ENCODE measurements at regions not wholly inside any gene's neighbourhood (a gene's known extent, or its start where the extent isn't known, plus 50 kb on each side); places are given as distances from the start of the nearest gene placed in this dataset.
"Not testable (repeated sequence)": the region's sequence is repeated elsewhere in the genome, so short reads cannot be mapped to it uniquely, and the experiment has no call there.

DNA sequence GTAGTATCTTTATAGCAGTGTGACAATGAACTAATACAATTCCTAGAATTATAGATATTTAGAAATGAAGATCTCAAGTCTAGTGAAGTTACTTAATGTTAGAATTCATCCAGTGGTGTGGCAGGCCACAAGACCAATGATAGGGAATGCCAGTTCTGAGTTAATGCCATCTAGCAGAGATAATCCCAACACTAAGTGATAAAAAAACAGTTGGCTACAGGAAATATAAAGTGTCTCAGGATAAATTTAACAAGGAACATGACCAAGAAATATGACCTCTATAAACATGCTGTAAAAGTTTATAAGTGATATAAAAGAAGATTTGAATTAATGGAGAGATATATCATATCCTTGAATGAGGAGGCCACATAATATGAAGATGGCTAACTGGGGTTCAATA is 1790.5 kb upstream of the ADGRL3 start:
- H3K4me3 ChIP-seq (ENCODE audit: low read depth, low read length): no peak overlapping the region
- TF ChIP-seq, protein P1, sequence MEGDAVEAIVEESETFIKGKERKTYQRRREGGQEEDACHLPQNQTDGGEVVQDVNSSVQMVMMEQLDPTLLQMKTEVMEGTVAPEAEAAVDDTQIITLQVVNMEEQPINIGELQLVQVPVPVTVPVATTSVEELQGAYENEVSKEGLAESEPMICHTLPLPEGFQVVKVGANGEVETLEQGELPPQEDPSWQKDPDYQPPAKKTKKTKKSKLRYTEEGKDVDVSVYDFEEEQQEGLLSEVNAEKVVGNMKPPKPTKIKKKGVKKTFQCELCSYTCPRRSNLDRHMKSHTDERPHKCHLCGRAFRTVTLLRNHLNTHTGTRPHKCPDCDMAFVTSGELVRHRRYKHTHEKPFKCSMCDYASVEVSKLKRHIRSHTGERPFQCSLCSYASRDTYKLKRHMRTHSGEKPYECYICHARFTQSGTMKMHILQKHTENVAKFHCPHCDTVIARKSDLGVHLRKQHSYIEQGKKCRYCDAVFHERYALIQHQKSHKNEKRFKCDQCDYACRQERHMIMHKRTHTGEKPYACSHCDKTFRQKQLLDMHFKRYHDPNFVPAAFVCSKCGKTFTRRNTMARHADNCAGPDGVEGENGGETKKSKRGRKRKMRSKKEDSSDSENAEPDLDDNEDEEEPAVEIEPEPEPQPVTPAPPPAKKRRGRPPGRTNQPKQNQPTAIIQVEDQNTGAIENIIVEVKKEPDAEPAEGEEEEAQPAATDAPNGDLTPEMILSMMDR (IDR thresholded peaks at IDR 0.05; ENCODE audit: borderline replicate concordance, insufficient read depth, low read depth, low read length): no peak

DNA sequence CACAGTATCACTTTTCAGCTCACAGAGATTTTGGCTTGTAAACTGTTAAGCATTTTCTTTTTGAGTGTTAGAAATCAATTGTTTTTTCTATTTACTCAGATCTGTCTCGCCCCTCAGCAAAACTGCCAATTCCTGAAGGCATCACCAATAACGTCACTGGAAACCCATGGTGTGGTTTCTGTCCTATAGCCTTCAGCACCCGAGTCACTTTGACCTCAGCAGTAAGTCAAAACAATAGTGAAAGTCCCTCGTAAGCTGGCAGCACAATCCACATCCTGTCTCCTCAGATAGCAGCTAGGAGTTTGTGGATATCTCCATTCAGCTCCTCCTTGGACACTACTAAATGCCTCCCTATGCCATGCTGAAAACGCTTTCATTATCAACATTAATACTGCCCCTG is 1787.4 kb upstream of the ADGRL3 start:
- H3K4me3 ChIP-seq (ENCODE audit: low read depth, low read length): no peak overlapping the region
- TF ChIP-seq, protein P1 (IDR thresholded peaks at IDR 0.05; ENCODE audit: borderline replicate concordance, insufficient read depth, low read depth, low read length): no peak

DNA sequence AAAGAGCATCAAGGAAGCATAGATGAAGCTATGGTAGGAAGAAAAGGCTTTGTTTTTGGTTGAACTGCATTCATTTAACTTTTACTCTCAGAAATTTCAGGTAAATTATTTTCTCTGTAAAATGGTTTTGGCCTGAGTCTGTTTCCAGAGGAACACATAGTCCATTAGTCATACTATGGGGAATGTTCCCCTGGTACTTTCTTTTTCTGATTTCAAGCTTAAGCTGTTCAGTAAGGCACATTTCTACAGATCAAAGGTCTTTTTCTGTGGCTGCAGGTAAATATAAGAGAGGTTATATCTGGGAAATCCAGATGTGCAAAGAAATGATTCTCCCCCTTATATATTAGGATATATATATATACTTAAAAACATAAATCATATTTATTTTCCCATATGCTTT is 1744.4 kb upstream of the ADGRL3 start:
- TF ChIP-seq, protein P1 (IDR thresholded peaks at IDR 0.05; ENCODE audit: borderline replicate concordance, insufficient read depth, low read depth, low read length): no peak
- H3K4me3 ChIP-seq (ENCODE audit: low read depth, low read length): no peak overlapping the region

DNA sequence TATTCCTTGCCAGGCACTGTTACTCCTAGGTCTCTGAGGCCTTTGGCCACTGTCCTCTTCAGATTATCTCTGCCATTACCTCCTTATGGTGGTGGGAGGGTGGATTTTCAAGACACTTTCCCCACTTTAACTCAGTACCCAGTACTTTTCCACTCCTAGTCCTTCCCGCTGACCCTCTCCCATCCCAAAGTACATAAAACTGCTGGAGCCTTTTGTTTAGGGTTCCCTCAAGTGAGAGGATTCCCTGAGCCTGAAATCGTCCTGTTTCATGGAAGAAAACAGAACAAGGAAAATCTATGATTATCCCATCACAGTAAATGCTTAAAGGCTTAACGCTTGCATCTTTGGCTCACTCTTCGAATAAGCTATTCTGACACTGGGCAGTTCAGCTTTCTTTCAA is 1742.5 kb upstream of the ADGRL3 start:
- no peak overlapping the region for H3K4me3 ChIP-seq (ENCODE audit: low read depth, low read length)
- TF ChIP-seq, protein P1 (IDR thresholded peaks at IDR 0.05; ENCODE audit: borderline replicate concordance, insufficient read depth, low read depth, low read length): no peak

DNA sequence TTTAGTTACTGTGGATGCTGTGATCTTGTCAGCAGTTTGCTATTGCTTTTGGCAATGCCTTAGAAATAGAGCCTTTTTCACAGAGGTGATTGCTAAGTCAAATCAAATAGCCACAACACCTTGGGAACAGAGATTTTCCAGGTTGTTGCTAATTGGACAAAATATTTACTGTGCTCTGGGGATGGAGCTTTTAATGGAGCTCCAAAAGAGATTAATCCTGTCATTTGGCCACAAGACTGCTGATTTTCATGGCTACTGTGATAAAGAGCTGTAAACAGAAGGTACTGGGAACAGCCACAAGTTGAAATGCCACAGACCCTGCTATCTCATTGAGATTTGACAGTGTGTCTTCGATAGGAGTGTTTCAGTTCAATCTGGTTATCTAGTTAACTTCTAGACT is 1715.2 kb upstream of the ADGRL3 start:
- TF ChIP-seq, protein P1 (IDR thresholded peaks at IDR 0.05; ENCODE audit: borderline replicate concordance, insufficient read depth, low read depth, low read length): no peak
- H3K4me3 ChIP-seq (ENCODE audit: low read depth, low read length): no peak overlapping the region

DNA sequence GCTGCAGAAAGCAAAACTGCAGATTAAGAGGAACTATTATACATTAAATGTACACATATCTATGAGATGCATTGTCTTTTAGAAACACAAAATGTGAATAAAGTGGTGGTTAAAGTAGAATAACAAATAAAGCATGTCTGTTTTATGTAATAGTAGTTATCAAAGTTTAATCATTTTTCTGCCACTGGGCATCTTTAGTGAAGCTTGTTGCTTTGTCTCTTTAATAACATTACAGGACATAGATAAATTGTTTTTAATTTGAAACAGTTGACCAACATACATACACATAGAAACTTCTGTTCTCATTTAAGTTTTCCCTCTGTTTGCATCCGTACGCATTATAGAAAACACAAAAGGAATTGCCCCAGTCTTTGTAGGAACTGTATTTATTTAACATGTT is 1700.0 kb upstream of the ADGRL3 start:
- no peak overlapping the region for H3K4me3 ChIP-seq (ENCODE audit: low read depth, low read length)
- TF ChIP-seq, protein P1 (IDR thresholded peaks at IDR 0.05; ENCODE audit: borderline replicate concordance, insufficient read depth, low read depth, low read length): no peak

DNA sequence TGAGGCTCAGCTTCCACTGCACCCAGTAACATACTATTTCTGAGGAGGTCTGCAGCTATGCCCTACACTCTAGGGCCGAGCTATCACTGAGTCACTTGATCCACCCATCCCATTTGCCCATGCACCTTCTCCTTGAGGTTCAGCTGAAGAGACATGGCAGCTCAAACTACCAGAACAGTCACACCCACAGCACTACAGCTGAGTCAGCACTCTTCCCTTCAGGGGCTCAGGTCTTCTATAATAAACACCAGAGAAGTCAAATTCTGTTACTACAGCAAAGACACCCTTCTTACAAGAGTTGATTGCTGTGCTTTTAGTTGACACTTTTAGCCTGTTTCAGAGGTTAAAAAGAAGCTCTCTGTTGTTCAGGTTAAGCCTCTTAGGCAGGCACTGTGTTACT is 1696.4 kb upstream of the ADGRL3 start:
- TF ChIP-seq, protein P1 (IDR thresholded peaks at IDR 0.05; ENCODE audit: borderline replicate concordance, insufficient read depth, low read depth, low read length): no peak

DNA sequence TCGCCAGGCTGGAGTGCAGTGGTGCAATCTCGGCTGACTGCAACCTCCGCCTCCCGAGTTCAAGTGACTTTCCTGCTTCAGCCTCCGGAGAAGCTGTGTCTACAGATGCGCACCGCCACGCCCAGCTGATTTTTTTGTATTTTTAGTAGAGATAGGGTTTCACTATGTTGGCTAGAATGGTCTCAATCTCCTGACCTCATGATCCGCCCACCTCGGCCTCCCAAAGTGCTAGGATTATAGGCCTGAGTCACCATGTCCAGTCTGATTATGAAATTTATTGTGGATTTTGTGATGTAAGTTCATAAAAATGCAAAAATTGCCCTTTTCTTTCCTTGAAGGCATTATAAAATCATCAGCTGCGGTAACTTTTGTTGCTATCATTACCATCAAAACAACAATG is 1688.3 kb upstream of the ADGRL3 start:
- not testable (repeated sequence) for H3K4me3 ChIP-seq (ENCODE audit: low read depth, low read length)

More for the DNA sequence above, 1696.4 kb upstream of the ADGRL3 start:
- no peak overlapping the region for H3K4me3 ChIP-seq (ENCODE audit: low read depth, low read length)
